ENCODE measurements at regions not wholly inside any gene's neighbourhood (a gene's known extent, or its start where the extent isn't known, plus 50 kb on each side); places are given as distances from the start of the nearest gene placed in this dataset.

DNA sequence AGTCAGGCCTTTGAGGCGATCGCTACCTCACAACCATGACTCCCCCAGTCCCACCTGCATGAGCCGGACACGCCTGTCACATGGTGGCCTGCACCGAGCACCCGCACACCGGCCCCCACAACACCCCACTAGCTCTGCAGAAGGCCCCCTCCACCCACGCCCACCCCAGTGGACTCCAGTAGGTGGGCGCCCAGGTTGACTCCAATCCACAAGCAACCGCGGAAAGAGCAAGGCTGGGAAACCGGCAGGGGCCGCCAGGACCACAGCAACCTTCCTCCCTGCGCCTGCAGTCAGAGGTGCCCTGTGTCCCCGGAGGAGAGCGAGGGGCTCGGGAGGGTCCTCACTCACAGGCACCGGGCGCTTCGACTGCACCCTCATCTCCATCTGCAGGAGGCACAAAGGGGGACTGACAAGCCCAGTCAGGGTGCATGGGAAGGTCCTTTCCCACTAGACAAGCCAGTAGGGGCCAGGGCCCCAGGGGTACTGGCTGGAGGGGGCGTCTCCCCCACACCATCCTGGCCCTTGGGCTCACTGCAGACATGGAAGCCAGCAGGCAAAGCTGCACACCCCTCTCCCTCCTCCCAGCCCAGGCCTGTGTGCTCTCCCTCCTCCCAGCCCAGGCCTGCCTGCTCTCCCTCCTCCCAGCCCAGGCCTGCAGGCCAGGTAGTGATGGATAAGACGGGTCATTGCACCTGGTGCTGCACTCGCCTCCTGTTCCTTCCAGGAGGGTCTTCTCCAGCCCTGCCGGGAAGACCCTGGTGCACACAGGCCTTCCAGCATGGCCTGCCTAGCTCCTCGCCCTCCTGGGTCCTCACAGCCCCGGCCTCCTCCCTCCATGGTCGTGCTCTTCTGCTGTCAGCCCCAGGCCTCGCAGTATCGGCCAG lies 137.2 kb downstream of the DLL1 start:
- TF ChIP-seq EZH2 (IDR thresholded peaks at IDR 0.05; ENCODE audit: insufficient read depth, poor library complexity, severe bottlenecking) = no peak
- TF ChIP-seq EZH2phosphoT487 (IDR thresholded peaks at IDR 0.05; ENCODE audit: insufficient read depth, low read depth) = no peak
- H3K9me2 ChIP-seq (ENCODE audit: insufficient read depth) = no peaks in the 10 kb centered on the region
- H3K4me3 ChIP-seq = no peak overlapping the region
- peaks cover 9% of the 10 kb centered on the region; the same call in 1 of the 2 replicates for H3K27me3 ChIP-seq (replicated peaks; ENCODE audit: insufficient read depth)
- H2AFZ ChIP-seq = no peak overlapping the region
- in situ Hi-C loops (cut with MboI) = no loop called here
- WGBS, 2 experiments (ENCODE audit: low coverage in 1 of 2, low lambda C conversion rate in 2 of 2, missing lambda C conversion rate in 2 of 2) = 80 to 81% methylated on average over 24 to 28 of the region's 29 CpGs
- H4K20me1 ChIP-seq (ENCODE audit: insufficient read depth) = no peaks in the 10 kb centered on the region
- no peak overlapping the region for H3K27ac ChIP-seq
- H3K9ac ChIP-seq = no peak overlapping the region
- DNase-seq = no peak
- no peaks in the 10 kb centered on the region for H3F3A ChIP-seq (ENCODE audit: insufficient read depth)
- H3K79me2 ChIP-seq (ENCODE audit: insufficient read depth) = no peaks in the 10 kb centered on the region
- H3K4me2 ChIP-seq (ENCODE audit: unreplicated experiment) = no peak overlapping the region
- H3K36me3 ChIP-seq (ENCODE audit: low read depth) = no peaks in the 10 kb centered on the region
- H3K9me3 ChIP-seq (ENCODE audit: low read depth) = no peaks in the 10 kb centered on the region
- no peaks in the 10 kb centered on the region for H3K4me1 ChIP-seq (ENCODE audit: insufficient read depth)

- no peak for DNase-seq
- in situ Hi-C loops (cut with MboI) = no loop called here
- no peaks in the 10 kb centered on the region for H3F3A ChIP-seq (ENCODE audit: insufficient read depth)
- WGBS, 2 experiments (ENCODE audit: low coverage in 1 of 2, low lambda C conversion rate in 2 of 2, missing lambda C conversion rate in 2 of 2) = 50% methylated on average over 12 to 13 of the region's 13 CpGs
- H3K4me2 ChIP-seq (ENCODE audit: unreplicated experiment) = no peak overlapping the region
- H3K9me3 ChIP-seq (ENCODE audit: low read depth) = no peaks in the 10 kb centered on the region
- no peak overlapping the region for H2AFZ ChIP-seq
- H4K20me1 ChIP-seq (ENCODE audit: insufficient read depth) = no peaks in the 10 kb centered on the region
- TF ChIP-seq EZH2phosphoT487 (IDR thresholded peaks at IDR 0.05; ENCODE audit: insufficient read depth, low read depth) = no peak
- no peak for TF ChIP-seq EZH2 (IDR thresholded peaks at IDR 0.05; ENCODE audit: insufficient read depth, poor library complexity, severe bottlenecking)
- no peak overlapping the region for H3K9ac ChIP-seq
- no peaks in the 10 kb centered on the region for H3K4me1 ChIP-seq (ENCODE audit: insufficient read depth)
- H3K4me3 ChIP-seq = no peak overlapping the region
- H3K27ac ChIP-seq = no peak overlapping the region
- peaks cover 9% of the 10 kb centered on the region; the same call in 1 of the 2 replicates for H3K27me3 ChIP-seq (replicated peaks; ENCODE audit: insufficient read depth)
- H3K79me2 ChIP-seq (ENCODE audit: insufficient read depth) = no peaks in the 10 kb centered on the region
- H3K9me2 ChIP-seq (ENCODE audit: insufficient read depth) = no peaks in the 10 kb centered on the region
- H3K36me3 ChIP-seq (ENCODE audit: low read depth) = no peaks in the 10 kb centered on the region
Observed at GRCh38 chr6:170152989-170153388, 137.9 kb downstream of the DLL1 start.

DNA sequence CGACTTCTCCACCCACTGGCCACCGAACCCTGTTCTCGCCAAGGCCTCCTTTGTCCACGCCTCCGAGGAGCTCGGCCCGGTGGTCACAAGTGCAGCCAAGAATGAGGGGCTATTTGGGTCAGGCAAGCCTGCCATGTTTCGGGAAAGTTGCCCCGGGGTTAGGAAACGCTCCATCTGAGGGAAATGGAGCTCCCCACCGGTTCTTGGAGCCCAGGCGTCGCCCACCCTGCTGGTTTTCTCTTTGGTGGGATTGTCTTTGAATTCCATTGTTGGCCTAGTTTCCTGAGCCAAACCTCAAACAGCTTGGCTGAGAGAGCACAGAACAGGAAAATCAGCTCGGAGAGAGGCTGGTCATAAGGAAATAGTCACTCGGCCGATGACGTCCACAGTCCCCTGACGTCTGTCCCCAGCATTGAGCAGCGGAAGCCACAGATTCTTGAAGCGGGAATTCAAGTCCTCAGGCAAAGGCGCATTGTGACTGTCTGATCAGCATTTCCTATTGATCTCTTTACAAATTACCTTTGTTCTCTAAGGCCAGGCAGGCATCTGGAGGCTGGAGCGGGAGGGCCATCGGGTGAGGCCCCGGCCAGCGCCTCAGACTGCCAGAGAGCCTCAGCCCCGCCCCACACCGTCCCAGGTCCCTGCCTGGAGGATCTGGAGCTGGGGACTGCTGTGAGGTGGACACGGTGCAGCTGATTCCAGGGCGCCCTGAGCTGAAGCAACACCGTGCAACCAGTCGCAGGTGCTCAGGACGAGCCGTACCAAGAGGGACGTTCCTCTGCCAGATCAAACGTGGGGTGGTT lies 138.6 kb downstream of the DLL1 start:
- Histone ChIP-seq H3K4me1 (ENCODE audit: insufficient read depth) (no peaks in the 10 kb centered on the region), H3K9me3 (ENCODE audit: low read depth) (no peaks in the 10 kb centered on the region), H2AFZ (no peak overlapping the region), H3K27me3 (replicated peaks; ENCODE audit: insufficient read depth) (peaks cover 12% of the 10 kb centered on the region; the same call in 1 of the 2 replicates), H3K9me2 (ENCODE audit: insufficient read depth) (no peaks in the 10 kb centered on the region), H3F3A (ENCODE audit: insufficient read depth) (no peaks in the 10 kb centered on the region), H3K27ac (no peak overlapping the region), H3K9ac (no peak overlapping the region), H3K36me3 (ENCODE audit: low read depth) (no peaks in the 10 kb centered on the region), H3K79me2 (ENCODE audit: insufficient read depth) (no peaks in the 10 kb centered on the region), H4K20me1 (ENCODE audit: insufficient read depth) (no peaks in the 10 kb centered on the region), H3K4me3 (no peak overlapping the region), H3K4me2 (ENCODE audit: unreplicated experiment) (no peak overlapping the region)
- 69 to 71% methylated on average over 30 to 35 of the region's 35 CpGs for WGBS, 2 experiments (ENCODE audit: low coverage in 1 of 2, low lambda C conversion rate in 2 of 2, missing lambda C conversion rate in 2 of 2)
- in situ Hi-C loops (cut with MboI) = no loop called here
- no peak for DNase-seq
- TF ChIP-seq EZH2 (IDR thresholded peaks at IDR 0.05; ENCODE audit: insufficient read depth, poor library complexity, severe bottlenecking) (no peak), EZH2phosphoT487 (IDR thresholded peaks at IDR 0.05; ENCODE audit: insufficient read depth, low read depth) (no peak)

- Histone ChIP-seq H3F3A (ENCODE audit: insufficient read depth) (no peaks in the 10 kb centered on the region), H3K4me1 (ENCODE audit: insufficient read depth) (no peaks in the 10 kb centered on the region), H3K4me2 (ENCODE audit: unreplicated experiment) (no peak overlapping the region), H4K20me1 (ENCODE audit: insufficient read depth) (no peaks in the 10 kb centered on the region), H3K27me3 (replicated peaks; ENCODE audit: insufficient read depth) (peaks cover 12% of the 10 kb centered on the region; the same call in 1 of the 2 replicates), H2AFZ (no peak overlapping the region), H3K27ac (no peak overlapping the region), H3K9me3 (ENCODE audit: low read depth) (no peaks in the 10 kb centered on the region), H3K79me2 (ENCODE audit: insufficient read depth) (no peaks in the 10 kb centered on the region), H3K9me2 (ENCODE audit: insufficient read depth) (no peaks in the 10 kb centered on the region), H3K9ac (no peak overlapping the region), H3K4me3 (no peak overlapping the region), H3K36me3 (ENCODE audit: low read depth) (no peaks in the 10 kb centered on the region)
- DNase-seq = no peak
- in situ Hi-C loops (cut with MboI) = no loop called here
- TF ChIP-seq EZH2phosphoT487 (IDR thresholded peaks at IDR 0.05; ENCODE audit: insufficient read depth, low read depth) = no peak
- no peak for TF ChIP-seq EZH2 (IDR thresholded peaks at IDR 0.05; ENCODE audit: insufficient read depth, poor library complexity, severe bottlenecking)
- 78 to 87% methylated on average over 8 to 12 of the region's 12 CpGs for WGBS, 2 experiments (ENCODE audit: low coverage in 1 of 2, low lambda C conversion rate in 2 of 2, missing lambda C conversion rate in 2 of 2)
Observed at GRCh38 chr6:170151804-170152123, 139.1 kb downstream of the DLL1 start.
